LHCN-M2 (cell line): ENCODE measurements at regions not wholly inside any gene's neighbourhood (a gene's known extent, or its start where the extent isn't known, plus 50 kb on each side); places are given as distances from the start of the nearest gene placed in this dataset.

ENCODE experiments used
- DNase-seq: peaks from one replicate; pipeline ENCODE4 v3.0.0-alpha.2; 2012; ENCODE audit warnings: low read depth

GRCh38 chr14:101464310-101464983, 96.8 kb upstream of the DIO3 start:
- no peak for DNase-seq

DNA sequence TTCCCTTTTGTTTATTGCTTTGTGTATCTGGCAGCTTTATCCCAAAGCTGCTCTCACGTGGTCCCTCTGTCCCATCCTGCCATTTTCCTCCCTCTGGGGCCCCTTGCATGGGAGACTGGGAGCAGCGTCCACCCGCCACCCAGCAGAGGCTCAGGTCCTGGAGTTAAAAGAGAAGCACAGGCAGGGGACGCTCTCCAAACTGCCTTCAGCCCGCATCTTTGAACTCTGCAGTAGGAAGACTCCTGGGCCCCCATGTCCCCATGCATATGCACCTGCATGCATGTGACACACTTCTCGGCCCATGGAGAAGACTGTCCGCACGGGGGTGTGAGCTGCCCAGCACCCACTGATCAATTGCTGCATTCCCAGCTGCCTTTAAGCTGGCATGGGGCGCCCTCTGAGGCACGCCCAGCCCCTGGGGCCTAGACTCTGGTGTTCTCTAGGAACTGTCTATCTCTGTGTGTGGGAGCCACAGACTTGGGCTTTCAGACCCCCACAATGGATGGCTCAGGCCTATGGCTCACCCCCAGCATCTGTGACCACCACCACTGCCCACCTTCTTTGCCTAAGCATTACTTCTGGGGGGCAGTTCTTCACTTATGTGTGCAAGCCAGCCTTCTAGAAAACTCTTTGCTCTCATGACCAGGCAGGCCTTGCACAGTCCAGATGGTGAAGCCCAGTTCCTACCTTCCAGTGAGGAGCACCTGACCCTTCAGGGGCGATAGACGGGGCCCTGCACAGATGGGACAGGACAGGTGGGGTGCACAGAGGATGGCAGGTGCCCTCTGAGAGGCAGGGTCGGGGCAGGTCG, 96.1 kb upstream of the DIO3 start:
- DNase-seq = no peak

DNA sequence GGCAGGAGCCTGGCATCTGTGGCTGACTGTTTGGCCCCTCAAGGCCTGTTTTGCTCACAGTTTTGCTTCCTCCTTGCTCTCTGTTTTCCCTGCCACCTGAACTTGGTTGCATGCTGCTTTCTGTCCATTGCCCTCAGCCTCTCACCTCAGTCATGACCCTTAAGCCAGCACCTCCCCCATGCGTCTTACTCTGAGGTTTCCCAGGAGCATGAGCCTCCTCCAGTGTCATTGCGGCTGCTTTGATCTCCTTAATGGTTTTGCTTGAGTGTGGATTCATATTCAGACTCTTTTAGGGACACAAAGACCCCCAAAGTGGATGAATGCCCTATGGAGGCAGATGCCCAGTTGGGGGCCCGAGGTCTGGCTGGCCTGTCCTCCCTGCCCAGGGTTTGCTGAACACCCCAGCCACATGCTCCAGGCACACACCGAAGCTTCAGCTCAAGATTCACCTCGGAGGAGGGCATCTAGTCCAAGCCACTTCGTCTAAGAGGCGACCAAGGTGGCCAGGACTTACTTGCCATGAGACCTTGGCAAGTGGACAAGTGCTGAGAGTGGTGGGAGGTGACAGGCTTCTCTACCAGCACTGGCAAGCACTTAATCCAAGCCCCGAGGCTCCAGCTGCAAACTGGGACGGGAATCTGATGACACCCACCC, 95.4 kb upstream of the DIO3 start:
- no peak for DNase-seq

GRCh38 chr14:101466456-101467180, 94.7 kb upstream of the DIO3 start:
- DNase-seq = no peak

DNA sequence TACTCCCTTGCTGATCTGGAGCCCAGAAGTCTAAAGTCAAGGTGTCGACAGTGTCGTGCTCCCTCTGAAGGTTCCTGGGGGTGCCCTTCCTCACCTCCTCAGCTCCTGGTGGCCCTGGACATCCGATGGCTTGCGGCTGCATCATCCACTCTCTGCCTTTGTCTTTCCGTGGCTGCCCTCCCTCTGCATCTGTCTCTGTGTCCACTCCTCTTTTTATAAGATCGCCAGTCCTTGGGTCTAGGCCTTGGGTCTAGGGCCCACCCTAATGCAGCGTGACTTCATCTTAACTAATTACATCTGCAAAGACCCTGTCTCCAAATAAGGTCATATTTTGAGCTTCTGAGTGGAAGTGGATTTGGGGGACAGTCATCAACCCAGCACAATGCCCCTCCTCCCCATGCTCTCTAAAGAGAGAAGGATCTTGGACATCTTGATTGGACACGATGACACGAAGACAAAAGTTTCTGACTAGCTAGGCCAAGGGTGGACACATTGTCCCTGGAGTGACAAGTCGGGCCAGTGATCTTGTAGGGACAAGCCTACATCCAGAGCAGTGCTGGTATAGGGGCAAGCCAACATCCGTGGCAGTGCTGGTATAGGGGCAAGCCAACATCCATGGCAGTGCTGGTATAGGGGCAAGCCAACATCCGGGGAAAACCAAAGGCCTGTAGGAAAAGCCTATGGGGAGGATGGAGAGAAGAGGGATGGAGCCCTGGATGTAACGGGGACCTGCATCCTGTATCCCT, 93.9 kb upstream of the DIO3 start:
- DNase-seq = no peak

DNA sequence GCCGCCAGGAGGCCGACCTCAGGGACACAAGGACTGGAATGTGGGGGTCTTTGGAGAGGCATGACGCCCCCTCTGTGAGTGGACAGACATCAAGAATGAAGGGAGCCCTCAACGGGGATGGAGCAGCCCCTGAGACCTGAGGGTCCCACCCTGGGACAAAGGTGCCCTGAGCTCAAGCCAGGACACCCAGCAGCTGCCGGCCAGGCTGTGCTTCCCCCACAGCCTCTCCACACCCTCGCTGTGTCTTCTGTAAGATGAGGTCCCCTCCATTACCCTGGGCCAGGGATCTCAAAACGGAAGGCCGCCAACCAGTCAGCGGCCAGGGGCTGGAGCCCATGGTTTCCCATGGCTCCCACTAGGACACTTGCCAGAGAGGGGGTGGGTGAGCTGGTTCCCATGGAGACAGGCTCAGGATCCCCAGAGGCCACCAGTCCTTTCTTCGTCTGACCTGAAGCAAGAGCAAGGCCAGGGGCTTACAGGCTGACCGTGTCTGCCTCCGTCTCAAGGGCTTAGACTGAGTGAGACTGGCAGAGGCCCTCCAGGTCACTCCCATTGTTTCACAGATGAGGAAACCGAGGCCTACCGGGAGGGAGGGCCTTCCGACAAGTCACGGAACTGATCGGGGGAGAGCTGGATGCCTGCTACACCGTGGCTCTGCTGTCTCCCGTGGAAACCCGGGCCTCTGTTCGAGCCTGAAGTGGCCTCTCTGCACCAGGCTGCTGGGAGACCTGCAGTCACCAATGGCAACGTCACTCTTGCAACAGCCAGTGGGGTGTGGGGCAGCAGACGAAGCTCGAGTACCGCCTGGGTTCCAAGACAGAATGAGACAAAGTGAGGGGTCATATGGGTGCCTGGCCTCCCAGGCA, 91.7 kb upstream of the DIO3 start:
- DNase-seq = no peak

DNA sequence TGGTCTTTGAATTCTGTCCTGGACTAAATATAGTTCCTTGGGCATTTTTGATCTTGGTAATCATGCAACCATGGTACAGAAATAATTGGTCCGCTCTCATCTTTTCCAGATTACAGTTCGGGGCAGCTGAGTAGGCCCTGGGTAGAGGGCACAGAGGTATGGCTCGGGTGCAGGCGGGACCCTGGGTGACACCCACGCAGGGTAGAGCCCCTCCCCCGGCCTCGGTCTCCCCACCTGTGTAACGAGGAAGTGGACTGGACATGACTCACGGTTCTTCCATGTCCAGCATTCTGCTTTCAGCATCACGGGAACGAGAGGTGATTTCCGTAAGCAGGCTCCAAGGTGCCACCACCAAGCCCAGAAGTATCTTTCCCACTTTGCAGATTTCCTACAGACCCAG, 91.0 kb upstream of the DIO3 start:
- DNase-seq = no peak

- no peak for DNase-seq
Observed at GRCh38 chr14:101471723-101472517, 89.4 kb upstream of the DIO3 start.

GRCh38 chr14:101472518-101472849, 88.8 kb upstream of the DIO3 start:
- no peak for DNase-seq

GRCh38 chr14:101473045-101473729, 88.1 kb upstream of the DIO3 start:
- DNase-seq = no peak

DNA sequence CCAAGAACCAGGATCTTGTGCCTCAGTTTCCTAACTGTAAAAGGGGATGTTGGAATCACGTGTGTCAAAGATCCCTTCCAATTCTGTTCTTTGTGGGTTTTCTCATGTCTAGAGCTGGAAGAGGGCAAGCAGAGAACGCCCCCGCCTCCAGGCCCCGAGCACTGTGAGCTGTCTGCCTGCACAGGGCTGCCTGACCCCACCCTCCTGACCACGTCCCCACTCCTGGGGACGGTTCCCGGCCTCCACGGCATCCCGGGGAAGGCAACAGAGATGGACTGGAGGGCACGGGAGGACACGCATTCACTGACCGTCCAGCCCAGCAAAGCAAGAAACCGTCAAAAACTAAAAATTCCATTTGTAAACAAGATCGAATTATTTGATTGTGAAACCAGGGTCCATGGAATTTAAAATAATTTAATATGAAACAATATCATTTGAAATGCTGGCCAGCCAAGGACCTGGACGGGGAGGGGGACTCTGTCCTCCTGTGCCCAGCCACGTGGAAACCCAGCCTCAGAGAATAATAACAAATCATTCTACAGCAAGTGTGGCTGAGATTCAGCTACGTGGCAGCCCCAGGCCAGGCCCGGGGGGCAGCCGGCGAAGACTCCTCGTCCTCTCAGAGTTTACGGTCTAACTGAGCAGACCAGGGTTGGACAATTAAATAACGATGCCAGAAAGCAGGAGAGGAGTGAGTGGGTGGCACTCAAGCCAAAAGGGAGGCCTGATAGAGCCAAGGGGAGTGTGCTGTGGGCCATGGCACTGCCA, 87.3 kb upstream of the DIO3 start:
- DNase-seq = no peak

DNA sequence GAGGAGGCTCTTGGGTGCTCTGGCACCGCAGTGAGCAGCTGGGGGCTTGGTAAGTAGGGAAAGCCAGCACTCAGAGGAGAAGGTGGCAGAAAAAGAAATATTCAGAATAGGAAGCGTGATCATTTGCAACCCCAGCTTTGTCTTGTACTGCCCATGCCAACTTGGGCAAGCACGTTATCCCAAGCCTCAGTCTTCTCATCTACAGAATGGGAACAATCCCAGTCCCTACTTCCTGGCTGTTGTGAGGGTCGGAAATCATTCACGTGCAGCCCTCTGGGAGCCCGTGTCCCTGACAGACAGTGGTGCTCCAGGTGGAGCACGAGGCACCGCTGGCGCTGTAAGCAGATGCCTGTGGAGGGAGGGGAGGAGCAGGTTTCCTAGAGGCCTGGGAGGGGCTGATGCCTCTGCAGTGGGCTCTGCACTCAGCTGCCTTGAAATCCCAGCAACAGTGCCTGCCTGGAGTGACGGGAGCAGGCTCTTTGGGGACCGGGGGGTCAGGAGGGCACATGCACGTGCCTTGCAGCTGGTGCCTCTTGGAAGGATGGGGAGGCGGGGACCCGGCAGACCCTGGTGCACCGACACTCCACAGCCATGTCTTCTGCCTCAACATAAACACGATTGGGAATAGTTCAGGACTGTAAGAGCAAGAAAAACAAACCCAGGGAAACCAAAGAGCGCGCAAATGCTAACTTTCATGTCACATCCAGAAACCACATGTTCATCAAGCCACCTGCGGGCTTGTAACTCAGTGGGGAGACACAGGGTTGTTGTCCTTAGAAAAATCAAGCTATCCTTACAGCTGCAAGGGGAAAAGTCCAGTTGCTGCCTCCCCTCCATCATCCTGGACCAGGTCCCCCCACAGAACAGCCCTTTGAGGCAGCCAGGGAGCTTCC, 86.5 kb upstream of the DIO3 start:
- no peak for DNase-seq

DNA sequence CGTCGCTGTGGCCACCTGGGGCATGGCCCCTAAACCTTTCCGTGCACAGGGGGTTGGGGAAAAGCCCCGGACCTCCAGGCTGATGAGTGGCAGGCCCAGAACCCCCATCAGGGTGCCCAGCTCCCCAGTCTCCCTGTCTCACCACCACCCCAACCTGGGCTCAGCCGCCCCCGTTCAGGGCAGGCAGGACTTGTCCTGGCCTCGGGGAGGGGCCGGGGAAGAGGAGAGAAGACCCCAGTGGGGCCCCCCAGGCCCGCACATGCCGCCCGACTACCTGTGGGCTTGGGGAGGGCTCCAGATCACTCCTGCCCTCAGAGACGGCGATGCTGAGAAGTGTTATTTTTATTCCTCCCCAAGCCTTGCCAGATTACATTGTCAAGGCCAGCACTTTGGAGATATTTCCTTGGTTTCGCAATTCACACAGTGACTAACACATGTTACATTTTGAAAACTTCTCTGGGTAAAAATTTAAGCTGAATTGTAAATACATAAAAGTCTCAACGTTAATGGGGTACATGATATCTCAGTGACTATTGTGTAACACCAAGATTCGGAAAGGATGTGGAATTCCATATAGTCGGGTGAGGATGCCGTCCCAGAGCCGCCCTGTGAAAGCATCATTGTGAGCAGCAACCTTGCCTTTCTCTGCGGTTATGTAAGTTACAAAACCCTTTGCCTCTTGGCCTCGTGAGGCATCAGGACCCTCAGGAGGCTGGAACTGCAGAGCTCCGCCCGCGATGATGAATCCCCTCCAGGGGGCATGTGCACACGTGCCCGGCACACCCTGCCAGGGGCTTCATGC, 85.6 kb upstream of the DIO3 start:
- peak; percentile 20 for DNase-seq

GRCh38 chr14:101476258-101476915, 84.9 kb upstream of the DIO3 start:
- DNase-seq = no peak

DNA sequence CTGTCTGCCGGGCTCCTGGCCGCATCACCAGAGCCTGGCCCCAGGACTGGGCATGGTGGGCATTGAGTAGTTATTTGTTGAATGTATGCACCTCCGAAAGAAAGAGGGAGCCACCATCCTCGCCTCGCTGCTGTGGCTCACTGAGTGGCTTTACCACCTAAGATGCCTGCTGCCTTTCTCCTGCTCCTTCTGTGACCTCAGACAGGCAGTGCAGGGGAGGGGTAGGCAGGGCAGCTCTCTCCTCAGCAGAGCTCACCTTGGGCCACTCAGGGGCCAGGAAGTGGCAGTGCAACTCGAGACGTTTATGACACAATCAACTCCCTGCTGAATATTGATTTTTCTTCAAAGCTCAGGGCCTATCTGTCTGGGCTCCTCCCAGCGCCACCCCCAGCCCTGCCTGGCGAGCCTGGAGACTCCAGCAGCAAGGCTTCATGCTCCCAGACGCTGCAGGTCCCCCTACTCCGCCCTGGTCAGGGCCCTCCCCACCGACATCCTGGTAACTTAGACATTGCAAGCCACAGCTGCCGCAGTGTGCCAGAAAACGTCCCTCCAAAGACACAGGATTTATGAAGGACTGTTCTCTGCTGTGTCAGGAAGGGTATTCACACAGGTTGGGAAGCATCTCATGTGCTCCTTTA, 84.3 kb upstream of the DIO3 start:
- no peak for DNase-seq
